ENCODE measurements at regions not wholly inside any gene's neighbourhood (a gene's known extent, or its start where the extent isn't known, plus 50 kb on each side); places are given as distances from the start of the nearest gene placed in this dataset.

DNA sequence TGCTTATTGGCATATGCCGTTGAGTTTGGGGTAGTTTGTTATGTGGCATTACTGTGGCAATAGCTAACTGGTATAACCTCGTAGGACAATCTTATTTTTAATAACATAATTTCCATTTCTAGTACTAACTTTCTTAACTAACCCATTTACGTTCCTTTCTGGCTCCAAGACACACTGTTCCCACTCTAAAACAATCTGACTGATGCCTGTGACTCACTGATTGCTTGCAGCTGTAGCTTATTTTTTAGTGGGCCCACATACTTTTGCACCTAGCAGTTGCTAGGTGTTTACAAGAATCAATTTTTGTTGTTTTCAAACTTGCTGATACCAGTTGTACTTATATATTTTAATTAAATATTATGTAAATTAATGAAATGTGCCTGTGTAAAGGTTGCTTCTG lies 52.2 kb downstream of the FAT3 start:
- no peak for DNase-seq (ENCODE audit: extremely low spot score, insufficient read length, low read depth)
- FAIRE-seq, result no peak

DNA sequence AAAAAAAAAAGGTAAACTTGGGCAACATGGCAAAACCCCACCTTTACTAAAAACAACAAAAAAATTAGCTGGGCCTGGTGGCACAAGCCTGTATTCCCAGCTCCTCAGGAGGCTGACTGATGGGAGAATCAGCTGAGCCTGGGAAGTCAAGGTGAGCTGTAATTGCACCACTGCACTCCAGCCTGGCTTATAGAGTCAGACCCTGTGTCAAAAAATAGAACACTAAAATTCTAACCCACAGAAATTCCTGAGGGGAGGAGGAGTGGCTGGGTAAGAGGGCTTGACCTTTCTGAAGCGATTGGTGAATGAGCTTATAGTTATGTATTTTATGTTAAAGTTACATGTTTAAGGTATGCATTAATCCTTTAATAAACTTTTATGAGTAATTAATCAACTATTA lies 53.3 kb downstream of the FAT3 start:
- no peak for FAIRE-seq
- DNase-seq (ENCODE audit: extremely low spot score, insufficient read length, low read depth), result no peak

- DNase-seq (ENCODE audit: extremely low spot score, insufficient read length, low read depth) (no peak), FAIRE-seq (no peak)
Observed at GRCh38 chr11:92278791-92279433, 54.3 kb downstream of the FAT3 start.

DNA sequence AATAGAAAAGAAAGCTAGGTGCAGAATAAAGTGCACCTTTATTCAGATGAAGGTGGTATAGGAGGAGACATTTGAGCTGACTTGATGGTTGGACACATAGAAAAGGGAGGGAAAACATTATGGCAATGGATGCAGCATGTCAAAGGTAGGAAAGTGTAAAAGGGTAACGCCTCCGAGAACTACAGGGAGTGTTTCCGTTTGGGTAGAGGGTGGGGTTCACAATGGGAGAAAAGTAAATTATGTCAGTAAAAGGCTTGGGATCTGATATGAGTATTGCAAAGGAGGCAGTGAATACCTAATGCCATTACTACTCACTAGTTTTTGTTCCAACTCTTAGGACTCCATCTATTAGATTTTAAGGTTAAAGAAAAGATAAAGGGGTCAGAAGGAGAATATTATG lies 59.5 kb downstream of the FAT3 start:
- no peak for FAIRE-seq
- DNase-seq (ENCODE audit: extremely low spot score, insufficient read length, low read depth), result no peak

GRCh38 chr11:92284558-92284957 lies 59.9 kb downstream of the FAT3 start:
- FAIRE-seq (no peak), DNase-seq (ENCODE audit: extremely low spot score, insufficient read length, low read depth) (no peak)

GRCh38 chr11:92285776-92286175 lies 61.2 kb downstream of the FAT3 start:
- no peak for DNase-seq (ENCODE audit: extremely low spot score, insufficient read length, low read depth)
- no peak for FAIRE-seq

DNA sequence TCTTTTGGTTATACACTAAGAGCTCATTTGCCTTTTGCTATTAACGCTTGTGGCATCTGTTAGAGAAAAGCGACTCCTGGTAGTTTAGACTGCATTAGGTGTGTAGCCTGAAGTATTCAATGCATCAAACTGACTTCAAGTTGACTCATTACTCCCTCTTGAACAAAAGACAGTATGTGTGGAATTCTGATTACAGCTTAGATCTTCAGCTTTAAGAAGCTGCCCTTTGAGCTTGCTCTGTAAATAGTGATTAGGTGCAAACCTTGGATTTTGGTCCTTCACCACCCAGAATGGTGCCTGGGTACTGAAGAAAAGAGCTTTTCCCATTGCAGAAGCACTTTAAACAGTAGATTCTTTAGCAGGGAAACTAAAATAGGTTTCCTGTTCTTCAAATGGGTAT lies 62.1 kb downstream of the FAT3 start:
- DNase-seq (ENCODE audit: extremely low spot score, insufficient read length, low read depth), result no peak
- no peak for FAIRE-seq

DNA sequence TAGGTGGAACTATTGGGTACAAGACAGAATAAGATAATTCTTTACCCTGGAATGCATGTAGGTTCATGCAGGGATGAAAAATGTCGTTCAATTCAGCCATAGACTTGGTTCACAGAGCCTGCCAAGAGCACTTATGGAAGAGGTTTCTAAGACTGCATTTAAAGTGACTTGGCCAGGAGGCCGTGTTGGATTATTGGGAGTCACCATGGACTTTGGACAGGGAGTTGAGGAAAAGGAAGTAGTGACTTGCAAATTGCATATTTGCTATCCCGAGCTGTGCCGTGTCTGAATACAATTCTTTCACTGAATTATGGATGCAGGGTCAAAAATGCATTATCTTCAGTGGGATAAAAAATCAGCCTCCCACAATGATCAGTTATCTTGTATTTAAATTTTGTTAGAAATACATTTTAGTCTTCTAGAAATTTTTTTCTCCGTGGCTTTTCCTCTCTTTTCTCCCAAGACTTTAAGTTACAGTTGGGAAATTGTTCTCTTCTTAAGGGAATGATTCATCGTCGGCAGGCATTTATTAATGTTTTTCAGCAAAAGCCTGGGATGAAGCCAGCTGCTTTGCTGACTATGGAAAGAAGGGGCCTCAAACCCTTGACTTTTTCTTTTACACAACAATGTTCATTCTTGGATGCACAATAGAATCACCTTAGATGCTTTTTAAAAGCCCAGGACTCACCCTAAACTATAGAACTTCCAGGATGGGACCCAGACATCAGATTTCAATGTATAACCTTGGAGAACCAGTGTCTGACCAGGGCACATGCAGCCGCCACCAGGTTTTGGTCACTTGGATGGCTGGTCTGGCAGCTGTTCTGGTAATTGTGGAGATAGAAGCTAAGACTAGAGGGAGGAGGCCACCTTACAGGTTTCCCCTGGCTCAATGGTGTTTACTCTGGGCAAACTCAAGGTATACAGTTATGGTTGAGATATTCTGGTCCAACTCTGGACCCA lies 70.8 kb downstream of the FAT3 start:
- DNase-seq (ENCODE audit: extremely low spot score, insufficient read length, low read depth) (no peak), FAIRE-seq (no peak)

DNA sequence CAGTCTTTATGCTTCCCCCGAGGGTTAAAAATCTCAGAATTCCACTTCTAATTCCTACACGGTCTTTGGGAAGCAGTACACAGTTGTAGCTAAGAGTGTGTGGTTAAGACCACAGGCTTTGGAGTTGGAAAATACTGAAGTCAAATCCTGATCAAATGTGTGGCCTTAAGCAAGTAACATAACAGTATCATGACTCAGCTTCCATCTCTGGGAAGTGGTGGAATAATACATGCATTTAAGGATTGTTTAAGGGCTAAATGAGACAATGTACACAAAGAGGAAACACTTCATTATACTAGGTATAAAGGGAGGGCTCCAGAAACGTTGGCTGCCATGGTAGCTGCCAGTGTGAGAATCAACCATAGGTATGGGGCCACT lies 71.5 kb downstream of the FAT3 start:
- FAIRE-seq, result no peak

DNA sequence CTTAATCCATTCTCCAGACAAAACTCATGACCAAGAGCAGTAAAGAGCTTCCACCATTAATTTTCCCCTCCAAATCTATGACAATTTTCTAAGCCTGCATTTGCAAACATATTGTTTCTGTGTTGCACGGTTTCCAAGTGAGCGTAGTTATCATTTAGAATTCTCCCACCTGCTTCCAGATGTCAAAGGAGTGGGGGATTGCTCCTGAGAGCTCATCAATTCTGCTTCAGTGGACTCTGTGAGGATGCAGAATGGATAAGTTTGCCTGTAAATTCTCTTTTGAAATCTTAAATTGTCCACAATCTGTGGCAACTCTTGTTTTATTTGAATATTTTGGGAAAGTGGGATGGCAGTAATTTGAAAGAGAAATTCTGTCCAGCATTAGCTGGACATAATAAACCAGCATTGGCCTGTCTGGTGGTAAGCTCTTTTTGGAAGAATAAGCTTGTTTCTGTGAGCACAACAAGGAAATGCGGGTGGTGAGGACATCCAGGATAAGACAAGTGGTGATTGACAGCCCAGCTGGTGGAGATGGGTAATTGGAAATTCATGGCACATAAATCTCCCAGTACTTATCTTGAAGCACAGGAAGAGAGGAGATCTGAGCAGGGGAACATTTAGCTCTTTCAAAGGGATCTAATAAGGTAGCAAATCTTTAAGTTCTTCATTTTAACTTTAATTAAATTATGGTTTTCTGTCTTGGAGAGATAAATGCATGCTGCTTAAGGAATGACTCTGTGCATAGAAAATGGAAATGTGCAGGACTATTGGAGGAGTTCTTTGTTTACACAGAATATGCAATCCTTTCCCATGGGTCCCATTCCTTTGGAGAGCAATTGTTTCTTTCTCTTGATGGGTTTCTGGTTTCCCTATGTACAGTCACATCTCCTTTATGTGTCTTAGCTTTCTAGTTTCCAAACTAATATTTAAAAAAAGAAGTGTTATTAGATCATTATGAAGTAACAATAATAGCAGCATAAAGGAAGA lies 73.2 kb downstream of the FAT3 start:
- no peak for FAIRE-seq

More for the DNA sequence above, 71.5 kb downstream of the FAT3 start:
- DNase-seq (ENCODE audit: extremely low spot score, insufficient read length, low read depth), result no peak

DNA sequence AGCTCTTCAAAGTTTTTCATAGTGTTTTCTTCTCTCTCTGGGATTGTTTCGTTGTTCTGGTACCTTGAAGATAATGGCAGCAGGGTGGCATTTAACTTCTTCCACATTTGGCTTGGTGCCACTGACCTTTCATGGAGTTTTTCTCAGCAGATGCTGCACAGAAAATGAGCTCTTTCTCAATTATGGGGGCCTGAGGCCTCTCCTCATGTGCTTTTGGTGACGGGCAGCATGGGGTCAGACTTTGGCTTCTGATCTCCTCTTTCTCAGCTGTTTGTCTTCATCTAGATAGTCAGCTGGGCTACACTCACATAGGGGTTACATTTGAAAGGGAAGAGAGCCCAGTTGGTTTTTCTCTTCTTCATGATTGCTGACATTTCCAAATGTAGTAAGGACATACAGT lies 76.3 kb downstream of the FAT3 start:
- DNase-seq (ENCODE audit: extremely low spot score, insufficient read length, low read depth) (no peak), FAIRE-seq (no peak)

More for the DNA sequence above, 73.2 kb downstream of the FAT3 start:
- DNase-seq (ENCODE audit: extremely low spot score, insufficient read length, low read depth), result no peak

DNA sequence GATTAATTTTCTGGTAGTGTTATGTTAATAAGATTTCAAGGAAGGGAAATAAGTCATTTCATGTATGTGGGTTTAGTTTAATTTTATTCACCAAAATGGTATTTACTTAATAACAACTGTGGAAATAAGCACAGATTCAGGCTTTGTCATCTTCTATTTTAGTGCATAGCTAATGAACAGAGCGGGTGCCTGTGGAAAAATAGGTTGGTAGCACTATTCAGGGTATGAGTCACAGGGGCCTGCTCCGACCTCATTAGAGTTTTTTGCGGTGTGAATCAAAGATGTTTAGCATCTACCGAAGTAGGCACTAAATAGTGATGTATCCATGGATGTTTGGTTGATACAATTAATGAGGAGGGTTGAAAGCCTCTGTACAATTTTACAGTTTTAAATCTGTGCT lies 78.2 kb downstream of the FAT3 start:
- FAIRE-seq (no peak), DNase-seq (ENCODE audit: extremely low spot score, insufficient read length, low read depth) (no peak)

- FAIRE-seq (no peak), DNase-seq (ENCODE audit: extremely low spot score, insufficient read length, low read depth) (no peak)
Observed at GRCh38 chr11:92304271-92304670, 79.7 kb downstream of the FAT3 start.

GRCh38 chr11:92306966-92307510 lies 82.4 kb downstream of the FAT3 start:
- DNase-seq (ENCODE audit: extremely low spot score, insufficient read length, low read depth), result no peak
- FAIRE-seq, result no peak

DNA sequence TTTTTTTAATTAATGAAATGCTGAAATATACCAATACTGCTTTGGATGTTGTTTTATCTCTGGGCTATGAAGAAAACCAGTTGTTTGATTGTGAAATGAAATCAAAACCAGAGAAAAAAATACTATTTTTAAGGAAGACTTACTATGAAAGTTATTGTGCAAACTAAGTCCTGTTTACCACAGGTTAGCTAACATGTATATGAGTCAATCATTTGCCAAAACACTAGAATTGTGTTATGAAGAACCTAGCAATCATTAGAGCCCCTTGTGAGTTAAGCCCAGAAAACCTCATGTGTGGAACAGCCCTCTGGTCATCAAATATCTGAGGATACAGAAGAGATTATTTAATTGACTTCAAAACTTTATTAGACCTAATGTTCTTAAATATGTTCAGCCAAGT lies 83.7 kb downstream of the FAT3 start:
- FAIRE-seq (no peak), DNase-seq (ENCODE audit: extremely low spot score, insufficient read length, low read depth) (no peak)

DNA sequence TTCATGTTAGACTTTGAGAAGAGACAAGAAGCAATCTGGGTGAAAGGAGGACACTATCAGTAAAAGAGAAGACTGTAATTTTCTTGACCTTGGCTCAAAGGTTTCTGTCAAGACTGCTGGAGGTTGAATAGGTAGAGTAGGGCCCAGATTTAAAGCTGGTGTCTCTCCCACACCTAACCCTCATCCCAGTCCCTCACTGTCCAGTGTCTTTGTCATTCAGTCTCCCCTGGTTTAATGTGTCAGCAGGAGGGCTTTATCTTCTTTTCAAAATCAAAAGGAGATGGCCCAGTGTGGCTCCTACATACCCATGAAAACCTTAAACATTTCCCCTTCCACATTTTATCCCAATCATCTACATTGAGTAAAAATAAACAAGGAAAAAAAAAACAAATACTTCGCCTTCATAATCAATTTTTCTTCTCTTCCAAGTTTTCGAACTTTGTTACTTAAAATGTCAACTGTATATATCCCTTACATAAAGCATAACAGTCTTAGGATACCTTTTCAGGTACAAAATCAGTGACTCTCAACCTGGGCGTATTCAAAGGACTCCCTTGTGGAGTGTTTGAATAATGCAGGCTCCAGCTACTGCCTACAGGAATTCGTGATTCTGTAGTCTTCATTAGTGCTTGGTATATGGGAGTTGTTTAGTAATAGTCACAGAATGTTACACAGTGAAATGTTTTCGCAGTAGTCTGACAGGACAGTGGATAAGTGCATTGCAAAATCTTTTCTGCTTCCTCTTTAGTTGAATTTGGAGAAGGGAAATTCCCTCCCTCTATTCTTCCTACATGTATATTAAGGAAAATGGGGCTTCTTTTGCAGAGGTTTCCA lies 87.2 kb downstream of the FAT3 start:
- FAIRE-seq, result no peak
- DNase-seq (ENCODE audit: extremely low spot score, insufficient read length, low read depth), result no peak

DNA sequence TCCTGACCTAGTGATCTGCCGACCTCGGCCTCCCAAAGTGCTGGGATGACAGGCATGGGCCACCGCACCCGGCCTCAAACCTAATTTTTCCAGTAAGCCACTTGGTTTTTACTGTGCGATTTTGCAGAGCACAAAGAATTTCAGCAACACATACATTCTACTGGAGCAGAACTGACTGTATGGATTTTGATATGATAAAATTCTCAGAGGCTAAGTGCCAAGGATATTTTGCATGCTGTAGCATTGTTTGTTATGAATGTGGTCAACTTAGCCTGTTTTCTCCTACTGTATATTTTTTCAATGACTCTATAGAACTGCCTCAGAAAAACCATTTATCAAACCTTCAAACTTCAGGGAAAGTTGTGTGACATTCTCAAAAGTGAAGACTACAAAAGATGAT lies 89.2 kb downstream of the FAT3 start:
- FAIRE-seq (no peak), DNase-seq (ENCODE audit: extremely low spot score, insufficient read length, low read depth) (no peak)

- no peak for DNase-seq (ENCODE audit: extremely low spot score, insufficient read length, low read depth)
- no peak for FAIRE-seq
Observed at GRCh38 chr11:92314499-92314898, 89.9 kb downstream of the FAT3 start.

DNA sequence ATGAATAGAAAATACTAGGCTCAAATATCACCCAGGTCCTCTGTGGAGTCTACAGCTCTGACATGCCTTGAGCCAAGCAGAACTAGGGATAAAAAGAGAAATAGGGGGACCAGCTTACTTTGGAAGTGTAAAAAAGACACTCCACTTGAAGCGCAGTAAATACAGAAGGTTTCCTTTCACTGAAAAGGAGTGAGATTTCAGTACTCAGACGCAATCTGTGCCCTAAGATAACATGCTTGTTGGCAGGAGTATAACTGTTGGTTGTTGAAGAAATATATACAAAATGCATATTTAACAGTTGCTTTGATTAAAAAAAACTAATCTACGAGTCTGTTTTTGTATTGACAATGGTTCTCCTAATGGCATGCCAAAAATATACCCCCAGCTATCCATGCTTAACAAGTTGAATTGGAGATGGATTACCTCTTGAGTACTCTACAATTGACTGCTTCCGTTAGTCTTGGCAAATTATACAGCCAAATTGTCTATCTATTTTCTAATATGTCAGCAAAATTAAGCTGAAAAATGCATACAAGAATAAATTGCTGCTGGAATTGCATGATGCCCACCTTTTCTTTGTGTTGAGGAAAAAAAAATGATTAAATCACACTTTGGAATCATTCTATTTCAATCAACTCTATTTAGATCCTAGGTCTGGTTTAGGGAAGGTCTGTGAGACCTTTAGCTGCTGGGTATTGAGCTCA lies 91.6 kb downstream of the FAT3 start:
- FAIRE-seq (no peak), DNase-seq (ENCODE audit: extremely low spot score, insufficient read length, low read depth) (no peak)
